GM12878 (cell line): ENCODE measurements at regions not wholly inside any gene's neighbourhood (a gene's known extent, or its start where the extent isn't known, plus 50 kb on each side); places are given as distances from the start of the nearest gene placed in this dataset.
A peak's percentile ranks its signal among the peaks of the same experiment; 100 is the strongest.

Source experiments
- ATAC-seq: fragments of 200-7000 bp; cut with Tn5 transposase; 3 replicates; pipeline ENCODE4 v1.9.1; 2020; ENCODE audit warnings: mild to moderate bottlenecking, moderate library complexity
- BruUV-seq: library from RNA; stranded (reverse); fragments of 400-500 nt; replicated peaks from 2 replicates; lab custom pipeline; 2021; lab: Mats Ljungman, UMichigan
- CTCF ChIA-PET: fragments of 300-600 bp; sonication (Branson Sonifier 250); formaldehyde crosslinking; extraction: SDS; loops from one replicate; lab custom pipeline; 2021; ENCODE audit warnings: inconsistent platforms; lab: Yijun Ruan, JAX
- POLR2A ChIA-PET: fragments of 350-600 bp; formaldehyde crosslinking; extraction: SDS; loops from one replicate; lab custom pipeline; 2021; ENCODE audit warnings: inconsistent platforms; lab: Charles Lee
- RAD21 ChIA-PET: fragments of 300-600 bp; sonication (Branson Sonifier 250); formaldehyde crosslinking; loops from one replicate; lab custom pipeline; 2023; ENCODE audit warnings: antibody characterized with exemption; ENCODE audit not compliant: unreplicated experiment; lab: Charles Lee
- SMC1A ChIA-PET: fragments of 300-600 bp; sonication (Branson Sonifier 250); formaldehyde crosslinking; loops from one replicate; lab custom pipeline; 2023; ENCODE audit not compliant: unreplicated experiment, uncharacterized antibody; lab: Charles Lee
- DNase-seq: peaks from one replicate; pipeline ENCODE4 v3.0.0-alpha.2; 2011; ENCODE audit warnings: low read depth, low spot score
- FAIRE-seq: peaks from 3 replicates; lab custom pipeline; 2011; peaks lifted over from hg19 to GRCh38; lab: Jason Lieb, UNC
- H2AFZ ChIP-seq: 2 replicates; pipeline ENCODE4 v1.6.0; 2011; ENCODE audit warnings: low read depth, low read length, control low read depth; ENCODE audit not compliant: control insufficient read depth
- H3K27ac ChIP-seq: 2 replicates; pipeline ENCODE4 v1.5.1; 2011; ENCODE audit warnings: control low read depth; ENCODE audit not compliant: control insufficient read depth, insufficient read depth
- H3K27me3 ChIP-seq, 2 experiments: replicated peaks in 1 of 2; 2 replicates each; pipeline versions ENCODE4 v1.6.0 to v1.6.1; 2011; ENCODE audit warnings: low read length in 1 of 2; ENCODE audit not compliant: control insufficient read depth in 2 of 2, insufficient read depth in 2 of 2
- H3K36me3 ChIP-seq, 2 experiments: 2 replicates each; pipeline ENCODE4 v1.5.1; 2011; ENCODE audit warnings: low read length in 1 of 2; ENCODE audit not compliant: control insufficient read depth in 2 of 2, insufficient read depth in 2 of 2
- H3K4me1 ChIP-seq: 2 replicates; pipeline ENCODE4 v1.6.1; 2011; ENCODE audit warnings: mild to moderate bottlenecking, low read length, moderate library complexity, mixed read lengths; ENCODE audit not compliant: control insufficient read depth, insufficient read depth
- H3K4me2 ChIP-seq: 2 replicates; pipeline ENCODE4 v1.6.0; 2011; ENCODE audit warnings: control low read depth; ENCODE audit not compliant: control insufficient read depth, insufficient read depth
- H3K4me3 ChIP-seq: fragments of 200-600 bp; sonication (generic); 2 replicates; pipeline ENCODE4 v1.5.1; 2016
- H3K79me2 ChIP-seq: 2 replicates; pipeline ENCODE4 v1.6.0; 2011; ENCODE audit warnings: low read length; ENCODE audit not compliant: control insufficient read depth, insufficient read depth
- H3K9ac ChIP-seq: 2 replicates; pipeline ENCODE4 v1.8.0; 2011; ENCODE audit warnings: low read length, control low read depth, mixed read lengths; ENCODE audit not compliant: control insufficient read depth, insufficient read depth
- H3K9me3 ChIP-seq: replicated peaks from 3 replicates; pipeline ENCODE4 v1.5.1; 2011; ENCODE audit warnings: mild to moderate bottlenecking, low read length; ENCODE audit not compliant: control insufficient read depth, insufficient read depth
- H4K20me1 ChIP-seq: 2 replicates; pipeline ENCODE4 v1.6.0; 2011; ENCODE audit not compliant: control insufficient read depth, insufficient read depth
- CEBPZ ChIP-seq: fragments of 150-350 bp; IDR thresholded peaks from 2 replicates; pipeline ENCODE4 v1.6.1; 2016; ENCODE audit warnings: low read depth, low read length
- DPF2 ChIP-seq: fragments of 450-650 bp; IDR thresholded peaks from 2 replicates; pipeline ENCODE4 v1.6.1; 2017; ENCODE audit warnings: mild to moderate bottlenecking
- GATAD2B ChIP-seq: fragments of 450-650 bp; conservative IDR thresholded peaks from 2 replicates; pipeline ENCODE4 v1.6.1; 2017; ENCODE audit warnings: low read depth, mild to moderate bottlenecking, moderate library complexity
- IKZF1 ChIP-seq: fragments of 450-650 bp; conservative IDR thresholded peaks from 2 replicates; pipeline ENCODE4 v1.6.1; 2017; ENCODE audit warnings: antibody characterized with exemption, mild to moderate bottlenecking
- IKZF2 ChIP-seq, 2 experiments: fragments of 450-650 bp; IDR thresholded peaks; 2 replicates each; pipeline ENCODE4 v1.6.1; 2017; ENCODE audit warnings: mild to moderate bottlenecking in 2 of 2, moderate library complexity in 2 of 2
- IRF5 ChIP-seq: fragments of 450-650 bp; IDR thresholded peaks from 2 replicates; pipeline ENCODE4 v1.6.1; 2017; ENCODE audit warnings: borderline replicate concordance
- KLF5 ChIP-seq: fragments of 450-650 bp; IDR thresholded peaks from 2 replicates; pipeline ENCODE4 v1.6.1; 2014; ENCODE audit warnings: mild to moderate bottlenecking; ENCODE audit not compliant: partially characterized antibody
- MTA2 ChIP-seq: fragments of 450-650 bp; IDR thresholded peaks from 2 replicates; pipeline ENCODE4 v1.6.1; 2016; ENCODE audit warnings: low read depth, mild to moderate bottlenecking, moderate library complexity
- NR2C1 ChIP-seq: fragments of 450-650 bp; IDR thresholded peaks from 2 replicates; pipeline ENCODE4 v1.6.1; 2017; ENCODE audit warnings: antibody characterized with exemption, mild to moderate bottlenecking, moderate library complexity
- SIX5 ChIP-seq: IDR thresholded peaks from 2 replicates; pipeline ENCODE4 v1.6.1; 2011; ENCODE audit warnings: mild to moderate bottlenecking, low read depth, low read length, moderate library complexity; ENCODE audit not compliant: severe bottlenecking
- SMC3 ChIP-seq: IDR thresholded peaks from 2 replicates; pipeline ENCODE4 v1.6.1; 2011; ENCODE audit warnings: low read length, improper control_type of control experiment, borderline replicate concordance
- SP1 ChIP-seq: IDR thresholded peaks from one replicate; pipeline ENCODE4 v1.6.1; 2011; ENCODE audit warnings: low read depth, low read length
- SUPT20H ChIP-seq: IDR thresholded peaks from 2 replicates; pipeline ENCODE4 v1.6.1; 2011; ENCODE audit warnings: low read depth, mild to moderate bottlenecking, low read length, moderate library complexity, borderline replicate concordance; ENCODE audit not compliant: control insufficient read depth
- ZBTB40 ChIP-seq: fragments of 450-650 bp; IDR thresholded peaks from 2 replicates; pipeline ENCODE4 v1.6.1; 2016; ENCODE audit warnings: mild to moderate bottlenecking, moderate library complexity, borderline replicate concordance
- WGBS: methylation state at CpG from one replicate; pipeline ENCODE4 v1.1.6; 2016; ENCODE audit warnings: low lambda C conversion rate; ENCODE audit not compliant: insufficient replicate concordance, insufficient coverage; ENCODE audit errors: missing lambda C conversion rate; 5-methylcytosine and 5-hydroxymethylcytosine counted together
- in situ Hi-C: fragments of 300-500 bp; cut with MboI; formaldehyde crosslinking; loops from 9 replicates; pipeline ENCODE4 v1.14.3; 2018; ENCODE audit warnings: mixed read lengths
- intact Hi-C: fragments of 100-400 bp; cut with micrococcal nuclease; formaldehyde crosslinking; loops from one replicate; pipeline ENCODE4 v1.14.2; 2022; ENCODE audit not compliant: unreplicated experiment

- DNase-seq, result no peak
- peak; percentile 36; the same call in 1 of the 3 replicates for ATAC-seq
- in situ Hi-C loops (no loop called here), intact Hi-C loops (no loop called here)
- FAIRE-seq, result no peak
- 13% methylated on average over 3 of the region's 3 CpGs for whole genome bisulfite sequencing
- H3K9me3 ChIP-seq, result no peaks in the 10 kb centered on the region; the same call in 2 of the 3 replicates
- H3K79me2 ChIP-seq, result no peaks in the 10 kb centered on the region
- no peaks in the 10 kb centered on the region for H3K36me3 ChIP-seq
- H3K27ac ChIP-seq, result peak overlapping the region; percentile 52
- H3K4me3 ChIP-seq, result peak overlapping the region; percentile 54; the same call in 1 of the 2 replicates
- no peaks in the 10 kb centered on the region for H4K20me1 ChIP-seq
- ChIA-PET RAD21 (no interaction called here), CTCF (interaction anchor here (0.7 kb wide), 1 partner anchor 443 kb away, joined by 3 read pairs; no protein-coding TSS in a partner anchor), POLR2A (no interaction called here), SMC1A (interaction anchor here (0.6 kb wide), 2 partner anchors 814 to 1176 kb away, joined by 3 read pairs; no protein-coding TSS in a partner anchor)
- H3K27me3 ChIP-seq, result no peaks in the 10 kb centered on the region
- H3K4me2 ChIP-seq, result peak overlapping the region; percentile 89
- peaks cover 4% of the 10 kb centered on the region for H3K4me1 ChIP-seq
- no TSS peak for BruUV-seq
- peak overlapping the region; percentile 98 for H2AFZ ChIP-seq
- 0 out of 2 replicates have a peak overlapping the region, but pooled peaks have one; percentile 29 for H3K9ac ChIP-seq
- TF ChIP-seq IRF5, result no peak
- TF ChIP-seq NR2C1, result no peak
- no peak for TF ChIP-seq ZBTB40
- no peak for TF ChIP-seq SMC3
- TF ChIP-seq SIX5, result no peak
- TF ChIP-seq SP1, result no peak
- TF ChIP-seq IKZF2 (IDR thresholded peaks at IDR 0.05), result no peak
- no peak for TF ChIP-seq KLF5
- no peak for TF ChIP-seq IKZF1
- no peak for TF ChIP-seq DPF2
- TF ChIP-seq MTA2, result no peak
- TF ChIP-seq CEBPZ, result no peak
- TF ChIP-seq SUPT20H, result no peak
- TF ChIP-seq GATAD2B, result no peak
These were observed 53.4 kb upstream of the PRKACB start for GRCh38 chr1:84090447-84091245.
